ENCODE measurements at regions not wholly inside any gene's neighbourhood (a gene's known extent, or its start where the extent isn't known, plus 50 kb on each side); places are given as distances from the start of the nearest gene placed in this dataset.

DNA sequence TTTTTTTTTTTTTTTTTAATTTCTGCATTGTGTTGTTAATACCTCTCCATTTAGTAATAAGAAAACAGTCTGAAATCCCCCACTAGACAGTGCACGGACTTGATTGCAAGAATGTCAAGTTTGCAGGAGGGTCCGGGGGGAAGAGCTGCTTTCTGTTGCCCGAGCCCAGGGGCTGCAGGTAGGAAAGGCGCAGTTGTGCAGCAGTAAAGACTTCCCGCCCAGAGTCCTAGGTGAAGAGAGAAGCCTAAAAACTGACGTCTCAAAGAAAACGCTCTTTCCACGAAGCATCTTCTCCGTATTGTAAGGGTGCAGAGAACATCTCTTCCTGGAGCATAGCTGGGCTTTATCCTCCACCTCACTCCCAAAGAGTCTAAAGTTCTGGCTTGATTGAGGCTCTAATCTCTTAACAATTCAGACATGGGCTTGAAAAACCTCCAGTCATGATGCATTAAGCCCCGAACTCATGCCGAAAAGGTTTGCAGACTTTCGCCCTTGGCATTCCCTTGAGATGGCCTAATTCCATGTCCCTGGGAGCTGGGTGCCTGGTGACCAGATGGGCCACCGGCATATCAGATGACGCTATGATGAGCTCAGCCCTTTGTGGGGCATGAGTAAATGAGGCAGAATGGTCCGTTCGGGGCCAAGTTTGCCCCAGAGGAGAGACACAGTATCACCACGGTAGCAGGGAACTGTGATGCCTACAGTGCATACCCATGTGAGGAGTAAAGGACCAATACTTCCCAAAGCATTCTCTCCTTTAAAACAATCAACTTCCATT is 436.2 kb upstream of the ZFHX3 start:
- H4K20me1 ChIP-seq (ENCODE audit: control insufficient read depth, extremely low read depth, insufficient read depth, low read length): no peaks in the 10 kb centered on the region
- H3K4me2 ChIP-seq (ENCODE audit: extremely low read depth, insufficient read depth, low read length): no peak overlapping the region
- H3K4me3 ChIP-seq (replicated peaks in 1 of 4; ENCODE audit: control extremely low read depth in 1 of 4, insufficient read depth in 1 of 4, low read depth in 3 of 4, low read length in 4 of 4): no peak overlapping the region
- H2AFZ ChIP-seq (ENCODE audit: low read length): no peak overlapping the region
- TF ChIP-seq, protein P1, sequence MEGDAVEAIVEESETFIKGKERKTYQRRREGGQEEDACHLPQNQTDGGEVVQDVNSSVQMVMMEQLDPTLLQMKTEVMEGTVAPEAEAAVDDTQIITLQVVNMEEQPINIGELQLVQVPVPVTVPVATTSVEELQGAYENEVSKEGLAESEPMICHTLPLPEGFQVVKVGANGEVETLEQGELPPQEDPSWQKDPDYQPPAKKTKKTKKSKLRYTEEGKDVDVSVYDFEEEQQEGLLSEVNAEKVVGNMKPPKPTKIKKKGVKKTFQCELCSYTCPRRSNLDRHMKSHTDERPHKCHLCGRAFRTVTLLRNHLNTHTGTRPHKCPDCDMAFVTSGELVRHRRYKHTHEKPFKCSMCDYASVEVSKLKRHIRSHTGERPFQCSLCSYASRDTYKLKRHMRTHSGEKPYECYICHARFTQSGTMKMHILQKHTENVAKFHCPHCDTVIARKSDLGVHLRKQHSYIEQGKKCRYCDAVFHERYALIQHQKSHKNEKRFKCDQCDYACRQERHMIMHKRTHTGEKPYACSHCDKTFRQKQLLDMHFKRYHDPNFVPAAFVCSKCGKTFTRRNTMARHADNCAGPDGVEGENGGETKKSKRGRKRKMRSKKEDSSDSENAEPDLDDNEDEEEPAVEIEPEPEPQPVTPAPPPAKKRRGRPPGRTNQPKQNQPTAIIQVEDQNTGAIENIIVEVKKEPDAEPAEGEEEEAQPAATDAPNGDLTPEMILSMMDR (conservative IDR thresholded peaks at IDR 0.05 in 1 of 2, IDR thresholded peaks at IDR 0.05 in 1 of 2; ENCODE audit: low read depth in 1 of 2, low read length in 2 of 2): no peak
- no peak for TF ChIP-seq EZH2 (IDR thresholded peaks at IDR 0.05; ENCODE audit: low read length, missing control alignments)
- H3K36me3 ChIP-seq (ENCODE audit: control insufficient read depth, insufficient read depth, low read length): no peaks in the 10 kb centered on the region
- no peak overlapping the region for H3K27ac ChIP-seq (ENCODE audit: insufficient read depth, low read length)
- no peaks in the 10 kb centered on the region for H3K27me3 ChIP-seq (ENCODE audit: control insufficient read depth, insufficient read depth, low read length)
- no peaks in the 10 kb centered on the region for H3K79me2 ChIP-seq (ENCODE audit: control insufficient read depth, insufficient read depth, low read length)
- no peaks in the 10 kb centered on the region for H3K9me3 ChIP-seq (ENCODE audit: control insufficient read depth, insufficient read depth, low read depth, low read length)
- no peaks in the 10 kb centered on the region for H3K4me1 ChIP-seq (ENCODE audit: control insufficient read depth, extremely low read depth, insufficient read depth, low read length)
- H3K9ac ChIP-seq (ENCODE audit: insufficient read depth, low read length): no peak overlapping the region
- DNase-seq (ENCODE audit: low read depth in 2 of 2): no peak

GRCh38 chr16:73483076-73483791 is 435.3 kb upstream of the ZFHX3 start:
- Histone ChIP-seq H3K4me1 (ENCODE audit: control insufficient read depth, extremely low read depth, insufficient read depth, low read length) (no peaks in the 10 kb centered on the region), H3K36me3 (ENCODE audit: control insufficient read depth, insufficient read depth, low read length) (no peaks in the 10 kb centered on the region), H3K9me3 (ENCODE audit: control insufficient read depth, insufficient read depth, low read depth, low read length) (no peaks in the 10 kb centered on the region), H3K4me2 (ENCODE audit: extremely low read depth, insufficient read depth, low read length) (no peak overlapping the region), H3K27ac (ENCODE audit: insufficient read depth, low read length) (no peak overlapping the region), H4K20me1 (ENCODE audit: control insufficient read depth, extremely low read depth, insufficient read depth, low read length) (no peaks in the 10 kb centered on the region), H2AFZ (ENCODE audit: low read length) (no peak overlapping the region), H3K9ac (ENCODE audit: insufficient read depth, low read length) (no peak overlapping the region), H3K27me3 (ENCODE audit: control insufficient read depth, insufficient read depth, low read length) (no peaks in the 10 kb centered on the region), H3K79me2 (ENCODE audit: control insufficient read depth, insufficient read depth, low read length) (no peaks in the 10 kb centered on the region), H3K4me3 (replicated peaks in 1 of 4; ENCODE audit: control extremely low read depth in 1 of 4, insufficient read depth in 1 of 4, low read depth in 3 of 4, low read length in 4 of 4) (no peak overlapping the region)
- TF ChIP-seq, protein P1 (conservative IDR thresholded peaks at IDR 0.05 in 1 of 2, IDR thresholded peaks at IDR 0.05 in 1 of 2; ENCODE audit: low read depth in 1 of 2, low read length in 2 of 2): no peak
- no peak for TF ChIP-seq EZH2 (IDR thresholded peaks at IDR 0.05; ENCODE audit: low read length, missing control alignments)
- no peak for DNase-seq (ENCODE audit: low read depth in 2 of 2)

- Histone ChIP-seq H3K27me3 (ENCODE audit: control insufficient read depth, insufficient read depth, low read length) (no peaks in the 10 kb centered on the region), H3K4me2 (ENCODE audit: extremely low read depth, insufficient read depth, low read length) (no peak overlapping the region), H3K4me3 (replicated peaks in 1 of 4; ENCODE audit: control extremely low read depth in 1 of 4, insufficient read depth in 1 of 4, low read depth in 3 of 4, low read length in 4 of 4) (no peak overlapping the region), H3K79me2 (ENCODE audit: control insufficient read depth, insufficient read depth, low read length) (no peaks in the 10 kb centered on the region), H2AFZ (ENCODE audit: low read length) (no peak overlapping the region), H3K9me3 (ENCODE audit: control insufficient read depth, insufficient read depth, low read depth, low read length) (no peaks in the 10 kb centered on the region), H3K36me3 (ENCODE audit: control insufficient read depth, insufficient read depth, low read length) (no peaks in the 10 kb centered on the region), H3K9ac (ENCODE audit: insufficient read depth, low read length) (no peak overlapping the region), H3K4me1 (ENCODE audit: control insufficient read depth, extremely low read depth, insufficient read depth, low read length) (no peaks in the 10 kb centered on the region), H3K27ac (ENCODE audit: insufficient read depth, low read length) (no peak overlapping the region), H4K20me1 (ENCODE audit: control insufficient read depth, extremely low read depth, insufficient read depth, low read length) (no peaks in the 10 kb centered on the region)
- DNase-seq (ENCODE audit: low read depth in 2 of 2): no peak
- TF ChIP-seq, protein P1 (conservative IDR thresholded peaks at IDR 0.05 in 1 of 2, IDR thresholded peaks at IDR 0.05 in 1 of 2; ENCODE audit: low read depth in 1 of 2, low read length in 2 of 2): no peak
- TF ChIP-seq EZH2 (IDR thresholded peaks at IDR 0.05; ENCODE audit: low read length, missing control alignments): no peak
Observed at GRCh38 chr16:73482310-73482709, 434.4 kb upstream of the ZFHX3 start.

Measured in fibroblast of lung (primary cell).